DOHH2 (cell line): ENCODE measurements at regions not wholly inside any gene's neighbourhood (a gene's known extent, or its start where the extent isn't known, plus 50 kb on each side); places are given as distances from the start of the nearest gene placed in this dataset.

ENCODE experiments used
- EZH2phosphoT487 ChIP-seq: fragments of 200-600 bp; sonication (generic); IDR thresholded peaks from 2 replicates; pipeline ENCODE4 v1.6.1; 2017; ENCODE audit warnings: borderline replicate concordance, mild to moderate bottlenecking, antibody characterized with exemption, low read length, moderate library complexity, mixed read lengths
- TF ChIP-seq, protein P1 (sequence below): fragments of 200-600 bp; sonication (generic); IDR thresholded peaks from one replicate; pipeline ENCODE4 v1.5.1; 2014; ENCODE audit warnings: antibody characterized with exemption, mild to moderate bottlenecking, low read depth, low read length; ENCODE audit not compliant: poor library complexity, severe bottlenecking

DNA sequence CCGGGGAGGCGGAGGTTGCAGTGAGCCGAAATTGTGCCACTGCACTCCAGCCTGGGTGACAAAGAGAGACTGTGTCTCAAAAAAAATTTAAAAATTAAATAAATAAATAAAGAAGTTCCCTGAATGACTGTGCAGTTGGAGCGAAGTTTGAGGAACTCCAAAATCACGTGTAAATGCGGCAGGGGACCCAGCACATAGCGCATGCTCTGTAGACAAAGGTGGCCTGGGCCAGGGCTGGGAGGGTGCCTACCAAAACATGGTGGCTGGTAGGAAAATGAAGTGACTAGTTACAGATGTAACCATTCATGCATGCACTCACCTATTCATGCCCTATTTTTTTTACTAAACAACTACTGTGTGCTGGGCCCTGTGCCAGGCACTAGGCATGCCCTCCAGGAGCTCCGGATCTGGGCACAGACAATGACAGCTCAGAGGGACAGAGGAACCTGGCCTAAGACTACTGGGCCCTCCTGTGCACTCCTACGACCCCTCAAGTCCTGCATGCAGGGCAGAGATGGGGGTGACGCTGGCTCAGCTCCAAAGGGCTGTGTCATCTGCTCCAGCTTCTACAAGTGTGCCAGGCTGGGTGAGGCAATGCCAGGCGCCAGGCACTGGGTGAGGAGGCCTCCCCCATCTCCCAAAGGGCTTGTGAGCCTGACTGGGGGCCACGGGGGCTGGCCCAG, 65.3 kb downstream of the RMI2 start:
- TF ChIP-seq, protein P1, sequence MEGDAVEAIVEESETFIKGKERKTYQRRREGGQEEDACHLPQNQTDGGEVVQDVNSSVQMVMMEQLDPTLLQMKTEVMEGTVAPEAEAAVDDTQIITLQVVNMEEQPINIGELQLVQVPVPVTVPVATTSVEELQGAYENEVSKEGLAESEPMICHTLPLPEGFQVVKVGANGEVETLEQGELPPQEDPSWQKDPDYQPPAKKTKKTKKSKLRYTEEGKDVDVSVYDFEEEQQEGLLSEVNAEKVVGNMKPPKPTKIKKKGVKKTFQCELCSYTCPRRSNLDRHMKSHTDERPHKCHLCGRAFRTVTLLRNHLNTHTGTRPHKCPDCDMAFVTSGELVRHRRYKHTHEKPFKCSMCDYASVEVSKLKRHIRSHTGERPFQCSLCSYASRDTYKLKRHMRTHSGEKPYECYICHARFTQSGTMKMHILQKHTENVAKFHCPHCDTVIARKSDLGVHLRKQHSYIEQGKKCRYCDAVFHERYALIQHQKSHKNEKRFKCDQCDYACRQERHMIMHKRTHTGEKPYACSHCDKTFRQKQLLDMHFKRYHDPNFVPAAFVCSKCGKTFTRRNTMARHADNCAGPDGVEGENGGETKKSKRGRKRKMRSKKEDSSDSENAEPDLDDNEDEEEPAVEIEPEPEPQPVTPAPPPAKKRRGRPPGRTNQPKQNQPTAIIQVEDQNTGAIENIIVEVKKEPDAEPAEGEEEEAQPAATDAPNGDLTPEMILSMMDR = no peak
- TF ChIP-seq EZH2phosphoT487 = no peak
